D721Med (cell line): ENCODE measurements at regions not wholly inside any gene's neighbourhood (a gene's known extent, or its start where the extent isn't known, plus 50 kb on each side); places are given as distances from the start of the nearest gene placed in this dataset.
A peak's percentile ranks its signal among the peaks of the same experiment; 100 is the strongest.

ENCODE experiments used
- DNase-seq: peaks from one replicate; pipeline ENCODE4 v3.0.0; 2011; ENCODE audit warnings: low spot score; ENCODE audit not compliant: insufficient read length
- FAIRE-seq: peaks from 2 replicates; lab custom pipeline; 2011; peaks lifted over from hg19 to GRCh38; lab: Jason Lieb, UNC
- CTCF ChIP-seq: IDR thresholded peaks from 2 replicates; pipeline ENCODE4 v1.5.1; 2012; ENCODE audit warnings: mild to moderate bottlenecking, control low read depth; ENCODE audit not compliant: insufficient read depth; ENCODE audit errors: missing control alignments

GRCh38 chrX:130974323-130974722 lies 71.3 kb upstream of the ENOX2 start:
- FAIRE-seq (no peak), DNase-seq (no peak)
- no peak for TF ChIP-seq CTCF

GRCh38 chrX:130975947-130976346 lies 72.9 kb upstream of the ENOX2 start:
- peak; percentile 54 for TF ChIP-seq CTCF
- FAIRE-seq, result peak; percentile 71
- no peak for DNase-seq

- no peak for FAIRE-seq
- no peak for TF ChIP-seq CTCF
- DNase-seq, result no peak
These were observed 76.3 kb upstream of the ARHGAP36 start for GRCh38 chrX:130981836-130982235.

- no peak for TF ChIP-seq CTCF
- DNase-seq (no peak), FAIRE-seq (no peak)
These were observed 73.4 kb upstream of the ARHGAP36 start for GRCh38 chrX:130984782-130985181.

- no peak for TF ChIP-seq CTCF
- FAIRE-seq (peak; percentile 21), DNase-seq (no peak)
These were observed 70.9 kb upstream of the ARHGAP36 start for GRCh38 chrX:130987241-130987640.

GRCh38 chrX:130990723-130991122 lies 67.4 kb upstream of the ARHGAP36 start:
- no peak for TF ChIP-seq CTCF
- no peak for FAIRE-seq

GRCh38 chrX:130994671-130995070 lies 63.5 kb upstream of the ARHGAP36 start:
- FAIRE-seq, result no peak
- peak; percentile 30 for TF ChIP-seq CTCF
- DNase-seq, result no peak

More at GRCh38 chrX:130990723-130991122, 67.4 kb upstream of the ARHGAP36 start:
- no peak for DNase-seq
